HCT116 (cell line): ENCODE measurements at regions not wholly inside any gene's neighbourhood (a gene's known extent, or its start where the extent isn't known, plus 50 kb on each side); places are given as distances from the start of the nearest gene placed in this dataset.

Source experiments
- CTCF ChIP-seq, 3 experiments: fragments of 200-600 bp in 1 of 3; sonication (generic) in 1 of 3; IDR thresholded peaks in 2 of 3; conservative IDR thresholded peaks in 1 of 3; 2 replicates each; pipeline ENCODE4 v1.5.1; 2012 to 2017; ENCODE audit warnings: low read depth in 2 of 3, low read length in 2 of 3, antibody characterized with exemption in 1 of 3, borderline replicate concordance in 1 of 3, control low read depth in 1 of 3, mild to moderate bottlenecking in 1 of 3, mixed read lengths in 1 of 3, mixed run types in 1 of 3, moderate library complexity in 1 of 3; ENCODE audit not compliant: insufficient read depth in 1 of 3
- EGR1 ChIP-seq: IDR thresholded peaks from 2 replicates; pipeline ENCODE4 v1.6.1; 2012; ENCODE audit warnings: low read depth
- EZH2 ChIP-seq: fragments of 200-600 bp; sonication (generic); IDR thresholded peaks from 2 replicates; pipeline ENCODE4 v1.6.1; 2017; ENCODE audit warnings: antibody characterized with exemption, mixed run types
- EZH2phosphoT487 ChIP-seq: fragments of 200-600 bp; IDR thresholded peaks from 2 replicates; pipeline ENCODE4 v1.6.1; 2018; ENCODE audit warnings: antibody characterized with exemption, borderline replicate concordance
- FOSL1 ChIP-seq: IDR thresholded peaks from 2 replicates; pipeline ENCODE4 v1.6.1; 2012; ENCODE audit warnings: low read depth
- JUND ChIP-seq: IDR thresholded peaks from 2 replicates; pipeline ENCODE4 v1.6.1; 2012
- POLR2A ChIP-seq: IDR thresholded peaks from 2 replicates; pipeline ENCODE4 v1.7.0; 2011; ENCODE audit warnings: borderline replicate concordance; ENCODE audit not compliant: insufficient read depth, insufficient read length; ENCODE audit errors: extremely low read depth
- POLR2AphosphoS5 ChIP-seq: IDR thresholded peaks from 2 replicates; pipeline ENCODE4 v1.6.1; 2011; ENCODE audit warnings: mild to moderate bottlenecking, low read depth, low read length, moderate library complexity
- RAD21 ChIP-seq: IDR thresholded peaks from 2 replicates; pipeline ENCODE4 v1.6.1; 2012; ENCODE audit warnings: low read depth, mild to moderate bottlenecking
- REST ChIP-seq: IDR thresholded peaks from 2 replicates; pipeline ENCODE4 v1.6.1; 2012; ENCODE audit warnings: low read depth
- SIN3A ChIP-seq: IDR thresholded peaks from 2 replicates; pipeline ENCODE4 v1.6.1; 2012; ENCODE audit warnings: low read depth
- SRF ChIP-seq: IDR thresholded peaks from 2 replicates; pipeline ENCODE4 v1.6.1; 2012; ENCODE audit warnings: low read depth
- TCF7L2 ChIP-seq: IDR thresholded peaks from 2 replicates; pipeline ENCODE4 v1.7.0; 2011; ENCODE audit warnings: borderline replicate concordance, inconsistent platforms; ENCODE audit not compliant: insufficient read depth, insufficient read length; ENCODE audit errors: extremely low read depth

- TF ChIP-seq CTCF (IDR thresholded peaks at IDR 0.05 in 2 of 3, conservative IDR thresholded peaks at IDR 0.05 in 1 of 3; ENCODE audit: borderline replicate concordance in 1 of 3, insufficient read depth in 1 of 3, low read depth in 2 of 3, low read length in 2 of 3) (no peak), POLR2AphosphoS5 (no peak), EZH2 (no peak), TCF7L2 (no peak), EZH2phosphoT487 (no peak), REST (no peak), JUND (no peak), FOSL1 (no peak), POLR2A (no peak), SIN3A (no peak), RAD21 (no peak), EGR1 (no peak), SRF (no peak)
Measured at GRCh38 chr13:40208517-40208916, 457.9 kb downstream of the FOXO1 start.
